ENCODE measurements at regions not wholly inside any gene's neighbourhood (a gene's known extent, or its start where the extent isn't known, plus 50 kb on each side); places are given as distances from the start of the nearest gene placed in this dataset.

GRCh38 chr9:31393240-31393639 is 991.2 kb upstream of the ACO1 start:
- CTCF ChIA-PET = no interaction called here

GRCh38 chr9:31394015-31394473 is 990.4 kb upstream of the ACO1 start:
- Histone ChIP-seq H3K9me3 (ENCODE audit: control insufficient read depth in 1 of 2, insufficient read depth in 1 of 2, low read depth in 1 of 2, low read length in 2 of 2) (no peaks in the 10 kb centered on the region), H3K79me2 (ENCODE audit: insufficient read depth, low read length) (no peaks in the 10 kb centered on the region), H3K9ac (ENCODE audit: low read length) (no peak overlapping the region), H3K27ac (ENCODE audit: low read depth, low read length) (no peak overlapping the region), H4K20me1 (ENCODE audit: insufficient read depth) (no peaks in the 10 kb centered on the region), H3K27me3 (ENCODE audit: insufficient read depth, low read length) (no peaks in the 10 kb centered on the region), H3K4me2 (ENCODE audit: low read length) (no peak overlapping the region), H3K4me3 (replicated peaks in 1 of 2; ENCODE audit: low read depth in 1 of 2, low read length in 2 of 2) (no peak overlapping the region), H2AFZ (ENCODE audit: low read depth, low read length, poor library complexity, severe bottlenecking) (no peak overlapping the region), H3K4me1 (ENCODE audit: control insufficient read depth in 1 of 2, insufficient read depth in 2 of 2, low read length in 2 of 2) (no peaks in the 10 kb centered on the region), H3K36me3 (ENCODE audit: control insufficient read depth in 1 of 2, insufficient read depth in 2 of 2, low read length in 2 of 2) (no peaks in the 10 kb centered on the region), H3K9me2 (ENCODE audit: insufficient read depth) (no peaks in the 10 kb centered on the region)
- no peak for DNase-seq (ENCODE audit: low read depth, low spot score)
- ChIA-PET POLR2A (no interaction called here), CTCF (no interaction called here), RAD21 (ENCODE audit: low non-redundant PET in 1 of 2, low total read pairs in 2 of 2, uncharacterized antibody in 2 of 2, unreplicated experiment in 2 of 2) (no interaction called here)
- no peak for ATAC-seq
- BruUV-seq (replicated peaks) = no TSS peak
- intact Hi-C loops (cut with micrococcal nuclease) = no loop called here
- TF ChIP-seq YY1 (IDR thresholded peaks at IDR 0.05; ENCODE audit: extremely low read depth, insufficient replicate concordance, low read depth, low read length) (no peak), EGR1 (IDR thresholded peaks at IDR 0.05; ENCODE audit: low read depth) (no peak), CTCF (IDR thresholded peaks at IDR 0.05 in 2 of 3, conservative IDR thresholded peaks at IDR 0.05 in 1 of 3; ENCODE audit: borderline replicate concordance in 1 of 3, insufficient read depth in 1 of 3, low read depth in 2 of 3, low read length in 2 of 3) (no peak), FOSL1 (IDR thresholded peaks at IDR 0.05; ENCODE audit: low read depth) (no peak), EZH2phosphoT487 (IDR thresholded peaks at IDR 0.05; ENCODE audit: borderline replicate concordance) (no peak), ZFX (IDR thresholded peaks at IDR 0.05) (no peak), SRF (IDR thresholded peaks at IDR 0.05; ENCODE audit: low read depth) (no peak), SIN3A (IDR thresholded peaks at IDR 0.05; ENCODE audit: low read depth) (no peak), ZNF274 (IDR thresholded peaks at IDR 0.05; ENCODE audit: low read depth, low read length) (no peak), REST (IDR thresholded peaks at IDR 0.05; ENCODE audit: low read depth) (no peak), ZBTB33 (IDR thresholded peaks at IDR 0.05; ENCODE audit: extremely low read depth, insufficient replicate concordance, low read length) (no peak), MAX (IDR thresholded peaks at IDR 0.05) (no peak)

More at GRCh38 chr9:31393240-31393639, 991.2 kb upstream of the ACO1 start:
- TF ChIP-seq POLR2AphosphoS5 (IDR thresholded peaks at IDR 0.05; ENCODE audit: low read depth, low read length) (no peak), SRF (IDR thresholded peaks at IDR 0.05; ENCODE audit: low read depth) (no peak), CEBPB (IDR thresholded peaks at IDR 0.05; ENCODE audit: low read depth) (no peak), EZH2 (IDR thresholded peaks at IDR 0.05) (no peak)
- H3K9ac ChIP-seq (ENCODE audit: low read length) = no peak overlapping the region
- no peaks in the 10 kb centered on the region for H3K9me3 ChIP-seq (ENCODE audit: control insufficient read depth in 1 of 2, insufficient read depth in 1 of 2, low read depth in 1 of 2, low read length in 2 of 2)
- H3K4me2 ChIP-seq (ENCODE audit: low read length) = no peak overlapping the region
- H2AFZ ChIP-seq (ENCODE audit: low read depth, low read length, poor library complexity, severe bottlenecking) = no peak overlapping the region
- ATAC-seq = no peak
- BruUV-seq (replicated peaks) = no TSS peak
- H3K27ac ChIP-seq (ENCODE audit: low read depth, low read length) = no peak overlapping the region
- no peaks in the 10 kb centered on the region for H4K20me1 ChIP-seq (ENCODE audit: insufficient read depth)
- no peaks in the 10 kb centered on the region for H3K27me3 ChIP-seq (ENCODE audit: insufficient read depth, low read length)
- no peak overlapping the region for H3K4me3 ChIP-seq (replicated peaks in 1 of 2; ENCODE audit: low read depth in 1 of 2, low read length in 2 of 2)
- H3K9me2 ChIP-seq (ENCODE audit: insufficient read depth) = no peaks in the 10 kb centered on the region
- H3K36me3 ChIP-seq (ENCODE audit: control insufficient read depth in 1 of 2, insufficient read depth in 2 of 2, low read length in 2 of 2) = no peaks in the 10 kb centered on the region
- ChIA-PET POLR2A (no interaction called here), RAD21 (ENCODE audit: low non-redundant PET in 1 of 2, low total read pairs in 2 of 2, uncharacterized antibody in 2 of 2, unreplicated experiment in 2 of 2) (no interaction called here)
- DNase-seq (ENCODE audit: low read depth, low spot score) = no peak
- H3K4me1 ChIP-seq (ENCODE audit: control insufficient read depth in 1 of 2, insufficient read depth in 2 of 2, low read length in 2 of 2) = no peaks in the 10 kb centered on the region
- intact Hi-C loops (cut with micrococcal nuclease) = no loop called here
- no peaks in the 10 kb centered on the region for H3K79me2 ChIP-seq (ENCODE audit: insufficient read depth, low read length)
